ENCODE measurements at regions not wholly inside any gene's neighbourhood (a gene's known extent, or its start where the extent isn't known, plus 50 kb on each side); places are given as distances from the start of the nearest gene placed in this dataset.
"Not testable (repeated sequence)": the region's sequence is repeated elsewhere in the genome, so short reads cannot be mapped to it uniquely, and the experiment has no call there.

- DNase-seq = no peak
These were observed 1490.0 kb upstream of the GBE1 start for GRCh38 chr3:83251490-83251889.

- no peak for DNase-seq
These were observed 1489.2 kb upstream of the GBE1 start for GRCh38 chr3:83250613-83251012.

- DNase-seq = no peak
These were observed 1487.0 kb upstream of the GBE1 start for GRCh38 chr3:83248454-83248853.

- no peak for DNase-seq
These were observed 1473.9 kb upstream of the GBE1 start for GRCh38 chr3:83235180-83235814.

GRCh38 chr3:83233715-83234114 lies 1472.3 kb upstream of the GBE1 start:
- no peak for DNase-seq

- DNase-seq = no peak
These were observed 1469.4 kb upstream of the GBE1 start for GRCh38 chr3:83230841-83231240.

GRCh38 chr3:83230376-83230775 lies 1468.9 kb upstream of the GBE1 start:
- no peak for DNase-seq

- DNase-seq = no peak
These were observed 1465.3 kb upstream of the GBE1 start for GRCh38 chr3:83226751-83227150.

GRCh38 chr3:83224101-83224868 lies 1462.8 kb upstream of the GBE1 start:
- no peak for DNase-seq

- no peak for DNase-seq
These were observed 1457.1 kb upstream of the GBE1 start for GRCh38 chr3:83218383-83219200.

GRCh38 chr3:83217595-83218118 lies 1456.2 kb upstream of the GBE1 start:
- not testable (repeated sequence) for DNase-seq

GRCh38 chr3:83216919-83217594 lies 1455.6 kb upstream of the GBE1 start:
- no peak for DNase-seq

- no peak for DNase-seq
These were observed 1433.8 kb upstream of the GBE1 start for GRCh38 chr3:83195243-83195642.

- no peak for DNase-seq
These were observed 1432.1 kb upstream of the GBE1 start for GRCh38 chr3:83193526-83193925.

GRCh38 chr3:83189634-83190033 lies 1428.2 kb upstream of the GBE1 start:
- DNase-seq = no peak

- no peak for DNase-seq
These were observed 1408.0 kb upstream of the GBE1 start for GRCh38 chr3:83169473-83169872.

GRCh38 chr3:83150896-83151295 lies 1389.5 kb upstream of the GBE1 start:
- no peak for DNase-seq

GRCh38 chr3:83140983-83141382 lies 1379.5 kb upstream of the GBE1 start:
- no peak for DNase-seq

- DNase-seq = no peak
These were observed 1369.8 kb upstream of the GBE1 start for GRCh38 chr3:83131236-83131635.

- DNase-seq = no peak
These were observed 1361.4 kb upstream of the GBE1 start for GRCh38 chr3:83122774-83123350.

- DNase-seq = no peak
These were observed 1331.8 kb upstream of the GBE1 start for GRCh38 chr3:83093222-83093572.

- DNase-seq = no peak
These were observed 1331.2 kb upstream of the GBE1 start for GRCh38 chr3:83092521-83093221.

Measured in CD4-positive, alpha-beta T cell treated with Interleukin-15 for 1 hour (primary cell).